ENCODE measurements at regions not wholly inside any gene's neighbourhood (a gene's known extent, or its start where the extent isn't known, plus 50 kb on each side); places are given as distances from the start of the nearest gene placed in this dataset.

DNA sequence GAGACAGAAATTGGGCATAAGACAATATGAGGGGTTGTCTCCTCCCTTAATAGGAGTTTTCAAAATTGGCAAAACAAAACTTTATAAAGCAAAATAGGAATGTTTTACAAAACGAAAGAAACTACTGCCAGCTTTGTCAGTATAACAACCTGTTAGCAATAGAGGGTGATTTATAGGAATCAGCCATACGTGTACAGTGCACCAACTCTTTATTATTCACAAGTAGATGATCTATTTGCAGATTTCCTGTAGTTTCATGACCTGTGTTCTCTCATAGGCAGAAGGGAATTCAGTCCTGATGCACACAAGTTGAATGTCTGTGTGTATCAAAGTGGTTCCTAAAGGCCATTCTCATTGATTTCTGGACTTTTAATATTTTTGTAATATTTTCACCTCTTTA is 116.3 kb downstream of the MFAP3L start:
- TF ChIP-seq, protein P1, sequence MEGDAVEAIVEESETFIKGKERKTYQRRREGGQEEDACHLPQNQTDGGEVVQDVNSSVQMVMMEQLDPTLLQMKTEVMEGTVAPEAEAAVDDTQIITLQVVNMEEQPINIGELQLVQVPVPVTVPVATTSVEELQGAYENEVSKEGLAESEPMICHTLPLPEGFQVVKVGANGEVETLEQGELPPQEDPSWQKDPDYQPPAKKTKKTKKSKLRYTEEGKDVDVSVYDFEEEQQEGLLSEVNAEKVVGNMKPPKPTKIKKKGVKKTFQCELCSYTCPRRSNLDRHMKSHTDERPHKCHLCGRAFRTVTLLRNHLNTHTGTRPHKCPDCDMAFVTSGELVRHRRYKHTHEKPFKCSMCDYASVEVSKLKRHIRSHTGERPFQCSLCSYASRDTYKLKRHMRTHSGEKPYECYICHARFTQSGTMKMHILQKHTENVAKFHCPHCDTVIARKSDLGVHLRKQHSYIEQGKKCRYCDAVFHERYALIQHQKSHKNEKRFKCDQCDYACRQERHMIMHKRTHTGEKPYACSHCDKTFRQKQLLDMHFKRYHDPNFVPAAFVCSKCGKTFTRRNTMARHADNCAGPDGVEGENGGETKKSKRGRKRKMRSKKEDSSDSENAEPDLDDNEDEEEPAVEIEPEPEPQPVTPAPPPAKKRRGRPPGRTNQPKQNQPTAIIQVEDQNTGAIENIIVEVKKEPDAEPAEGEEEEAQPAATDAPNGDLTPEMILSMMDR (IDR thresholded peaks at IDR 0.05) = no peak
- no peak for TF ChIP-seq POLR2A (IDR thresholded peaks at IDR 0.05)
